RWPE2 (cell line): ENCODE measurements at regions not wholly inside any gene's neighbourhood (a gene's known extent, or its start where the extent isn't known, plus 50 kb on each side); places are given as distances from the start of the nearest gene placed in this dataset.

ENCODE experiments used
- ATAC-seq: fragments of 200-7000 bp; cut with Tn5 transposase; 3 replicates; pipeline ENCODE4 v1.9.1; 2021; ENCODE audit warnings: low read depth
- DNase-seq: peaks from one replicate; pipeline ENCODE4 v3.0.0-alpha.2; 2020; ENCODE audit warnings: low spot score
- H3K27ac ChIP-seq: fragments of 450-650 bp; 2 replicates; pipeline ENCODE4 v1.5.1; 2017; ENCODE audit warnings: mild to moderate bottlenecking; ENCODE audit not compliant: poor library complexity, severe bottlenecking
- H3K27me3 ChIP-seq: fragments of 250-450 bp; sonication (Bioruptor Pico); 2 replicates; pipeline ENCODE4 v1.5.1; 2021; ENCODE audit warnings: mild to moderate bottlenecking, moderate library complexity; ENCODE audit not compliant: insufficient read depth, poor library complexity, severe bottlenecking
- H3K36me3 ChIP-seq: fragments of 250-450 bp; sonication (Bioruptor Pico); 2 replicates; pipeline ENCODE4 v1.5.1; 2020; ENCODE audit warnings: low read depth, mild to moderate bottlenecking, moderate library complexity
- H3K4me1 ChIP-seq: fragments of 250-450 bp; sonication (Bioruptor Pico); 2 replicates; pipeline ENCODE4 v1.5.1; 2021; ENCODE audit warnings: mild to moderate bottlenecking, moderate library complexity; ENCODE audit not compliant: insufficient read depth, poor library complexity, severe bottlenecking
- H3K4me3 ChIP-seq: fragments of 250-450 bp; sonication (Bioruptor Pico); 2 replicates; pipeline ENCODE4 v1.5.1; 2021; ENCODE audit warnings: mild to moderate bottlenecking, moderate library complexity; ENCODE audit not compliant: severe bottlenecking
- H3K9me3 ChIP-seq: fragments of 250-450 bp; sonication (Bioruptor Pico); 2 replicates; pipeline ENCODE4 v1.5.1; 2021; ENCODE audit warnings: mild to moderate bottlenecking, moderate library complexity; ENCODE audit not compliant: severe bottlenecking
- TF ChIP-seq, protein P1 (sequence below): fragments of 450-650 bp; IDR thresholded peaks from one replicate; pipeline ENCODE4 v1.5.1; 2017; ENCODE audit warnings: mild to moderate bottlenecking, moderate library complexity; ENCODE audit not compliant: poor library complexity, severe bottlenecking

DNA sequence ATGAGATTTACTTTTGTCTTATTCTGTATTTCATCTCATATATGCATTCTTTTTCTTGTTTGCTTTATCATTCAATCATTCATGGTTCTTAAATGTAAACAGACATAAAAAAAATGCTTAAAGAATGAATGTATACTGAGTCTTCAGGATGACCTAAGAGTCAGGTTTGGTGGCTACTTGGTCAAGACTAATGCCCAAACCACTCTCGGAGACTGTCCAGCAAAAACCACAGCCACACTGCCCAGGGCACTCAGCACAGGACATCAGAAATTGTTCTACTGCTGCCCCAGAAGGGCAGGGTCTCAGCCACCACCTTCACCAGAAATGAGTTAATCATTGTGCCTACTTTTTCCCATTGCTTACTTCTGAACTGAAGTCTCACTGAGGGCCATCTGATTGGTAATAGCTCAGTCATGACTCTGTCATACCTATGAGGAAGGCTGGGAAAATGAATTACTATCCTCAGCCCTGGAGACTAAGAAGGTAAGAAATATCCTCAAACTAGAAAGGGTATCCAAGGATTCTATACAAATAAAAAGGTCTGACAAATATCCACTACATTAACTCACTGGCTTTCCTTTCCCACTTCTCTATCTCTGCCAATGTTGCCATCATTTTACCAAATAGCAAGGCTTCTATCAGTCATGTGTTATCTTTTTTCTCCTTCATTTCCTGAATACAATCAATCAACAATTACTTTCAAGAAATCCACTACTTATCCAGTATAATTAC is 236.1 kb downstream of the CETN3 start:
- TF ChIP-seq, protein P1, sequence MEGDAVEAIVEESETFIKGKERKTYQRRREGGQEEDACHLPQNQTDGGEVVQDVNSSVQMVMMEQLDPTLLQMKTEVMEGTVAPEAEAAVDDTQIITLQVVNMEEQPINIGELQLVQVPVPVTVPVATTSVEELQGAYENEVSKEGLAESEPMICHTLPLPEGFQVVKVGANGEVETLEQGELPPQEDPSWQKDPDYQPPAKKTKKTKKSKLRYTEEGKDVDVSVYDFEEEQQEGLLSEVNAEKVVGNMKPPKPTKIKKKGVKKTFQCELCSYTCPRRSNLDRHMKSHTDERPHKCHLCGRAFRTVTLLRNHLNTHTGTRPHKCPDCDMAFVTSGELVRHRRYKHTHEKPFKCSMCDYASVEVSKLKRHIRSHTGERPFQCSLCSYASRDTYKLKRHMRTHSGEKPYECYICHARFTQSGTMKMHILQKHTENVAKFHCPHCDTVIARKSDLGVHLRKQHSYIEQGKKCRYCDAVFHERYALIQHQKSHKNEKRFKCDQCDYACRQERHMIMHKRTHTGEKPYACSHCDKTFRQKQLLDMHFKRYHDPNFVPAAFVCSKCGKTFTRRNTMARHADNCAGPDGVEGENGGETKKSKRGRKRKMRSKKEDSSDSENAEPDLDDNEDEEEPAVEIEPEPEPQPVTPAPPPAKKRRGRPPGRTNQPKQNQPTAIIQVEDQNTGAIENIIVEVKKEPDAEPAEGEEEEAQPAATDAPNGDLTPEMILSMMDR, result no peak
- H3K4me1 ChIP-seq, result no peaks in the 10 kb centered on the region
- H3K27ac ChIP-seq, result no peak overlapping the region
- H3K4me3 ChIP-seq, result no peak overlapping the region
- no peaks in the 10 kb centered on the region for H3K9me3 ChIP-seq
- no peak for ATAC-seq
- H3K27me3 ChIP-seq, result no peaks in the 10 kb centered on the region
- DNase-seq, result no peak
- H3K36me3 ChIP-seq, result no peaks in the 10 kb centered on the region

DNA sequence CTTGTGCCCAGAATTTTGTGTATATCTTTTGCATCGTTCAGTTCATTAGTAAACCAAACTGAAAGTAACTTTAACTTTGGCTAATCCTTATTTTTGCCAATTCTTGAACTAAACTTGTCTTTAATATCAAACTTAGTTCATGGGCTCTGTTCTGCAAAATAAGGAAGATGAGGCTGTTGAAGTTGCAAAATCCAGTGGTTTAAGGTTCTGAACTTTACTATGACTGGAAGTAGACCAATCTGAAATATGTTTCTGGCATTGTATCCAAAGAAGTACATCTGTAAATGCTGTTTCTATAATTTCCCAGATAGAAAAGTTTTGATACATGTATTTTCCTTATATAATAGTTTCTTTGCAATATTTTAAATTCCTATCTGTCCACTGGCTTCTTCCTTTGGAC is 238.1 kb downstream of the CETN3 start:
- Histone ChIP-seq H3K27me3 (no peaks in the 10 kb centered on the region), H3K36me3 (no peaks in the 10 kb centered on the region), H3K4me3 (no peak overlapping the region), H3K9me3 (no peaks in the 10 kb centered on the region), H3K27ac (no peak overlapping the region), H3K4me1 (no peaks in the 10 kb centered on the region)
- TF ChIP-seq, protein P1, result no peak
- DNase-seq, result no peak
- no peak for ATAC-seq

GRCh38 chr5:90170261-90170660 is 239.3 kb downstream of the CETN3 start:
- Histone ChIP-seq H3K4me3 (no peak overlapping the region), H3K4me1 (no peaks in the 10 kb centered on the region), H3K27me3 (peaks cover 3% of the 10 kb centered on the region), H3K27ac (no peak overlapping the region), H3K9me3 (no peaks in the 10 kb centered on the region), H3K36me3 (no peaks in the 10 kb centered on the region)
- DNase-seq, result no peak
- TF ChIP-seq, protein P1, result no peak
- no peak for ATAC-seq

- TF ChIP-seq, protein P1, result no peak
- DNase-seq (no peak), ATAC-seq (no peak)
- no peak overlapping the region for H3K27ac ChIP-seq
- no peaks in the 10 kb centered on the region for H3K4me1 ChIP-seq
- H3K27me3 ChIP-seq, result peaks cover 5% of the 10 kb centered on the region
- no peaks in the 10 kb centered on the region for H3K36me3 ChIP-seq
- H3K9me3 ChIP-seq, result no peaks in the 10 kb centered on the region
- H3K4me3 ChIP-seq, result no peak overlapping the region
These were observed 240.5 kb downstream of the CETN3 start for GRCh38 chr5:90169078-90169477.

GRCh38 chr5:90168399-90168798 is 241.2 kb downstream of the CETN3 start:
- TF ChIP-seq, protein P1, result no peak
- Histone ChIP-seq H3K4me1 (no peaks in the 10 kb centered on the region), H3K27me3 (peaks cover 5% of the 10 kb centered on the region), H3K36me3 (no peaks in the 10 kb centered on the region), H3K9me3 (no peaks in the 10 kb centered on the region), H3K27ac (no peak overlapping the region), H3K4me3 (no peak overlapping the region)
- ATAC-seq (no peak), DNase-seq (no peak)
